Suppressor macrophage treated with lipopolysaccharide for 4 hours (primary cell): ENCODE measurements at regions not wholly inside any gene's neighbourhood (a gene's known extent, or its start where the extent isn't known, plus 50 kb on each side); places are given as distances from the start of the nearest gene placed in this dataset.
"Not testable (repeated sequence)": the region's sequence is repeated elsewhere in the genome, so short reads cannot be mapped to it uniquely, and the experiment has no call there.

ENCODE experiments used
- DNase-seq: peaks from one replicate; pipeline ENCODE4 v3.0.0-alpha.2; 2020

DNA sequence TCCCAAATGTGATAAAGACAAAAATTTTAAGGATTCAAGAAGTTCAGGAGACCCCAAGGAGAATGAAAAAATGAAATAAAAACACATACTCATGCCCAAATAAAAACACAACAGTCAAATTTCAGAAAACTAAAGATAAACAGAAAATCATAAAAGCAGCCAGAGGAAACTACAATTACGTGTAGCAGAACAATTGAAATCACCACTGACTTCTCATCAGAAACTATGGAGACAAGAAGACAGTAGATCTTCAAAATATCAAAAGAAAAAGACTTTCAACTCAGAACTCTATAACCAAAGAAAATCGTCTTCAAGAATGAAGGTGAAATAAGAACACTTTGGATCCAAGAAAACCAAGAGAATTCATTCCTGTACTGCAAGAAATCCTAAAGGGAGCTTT is 54.9 kb downstream of the DIO3 start:
- DNase-seq, result no peak

DNA sequence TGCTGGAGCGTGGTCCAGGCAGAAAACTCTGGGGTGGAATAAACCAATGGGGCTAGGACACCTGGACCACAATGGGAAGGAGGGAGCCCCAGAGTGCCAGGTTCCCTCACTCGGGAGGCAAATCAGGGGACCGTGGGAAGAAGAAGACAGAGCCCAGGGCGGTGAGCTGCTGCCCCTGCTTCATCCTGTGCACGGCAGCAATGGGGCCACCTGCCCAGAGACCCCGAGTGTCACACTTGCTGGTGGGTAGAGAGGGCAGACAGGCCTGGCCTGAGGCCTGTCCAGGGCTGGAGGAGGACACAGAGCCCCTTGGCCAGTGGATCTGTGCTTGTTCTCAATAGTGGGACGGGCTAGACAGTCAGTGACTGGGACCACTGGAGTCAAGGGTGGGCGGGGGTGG is 58.2 kb downstream of the DIO3 start:
- no peak for DNase-seq

DNA sequence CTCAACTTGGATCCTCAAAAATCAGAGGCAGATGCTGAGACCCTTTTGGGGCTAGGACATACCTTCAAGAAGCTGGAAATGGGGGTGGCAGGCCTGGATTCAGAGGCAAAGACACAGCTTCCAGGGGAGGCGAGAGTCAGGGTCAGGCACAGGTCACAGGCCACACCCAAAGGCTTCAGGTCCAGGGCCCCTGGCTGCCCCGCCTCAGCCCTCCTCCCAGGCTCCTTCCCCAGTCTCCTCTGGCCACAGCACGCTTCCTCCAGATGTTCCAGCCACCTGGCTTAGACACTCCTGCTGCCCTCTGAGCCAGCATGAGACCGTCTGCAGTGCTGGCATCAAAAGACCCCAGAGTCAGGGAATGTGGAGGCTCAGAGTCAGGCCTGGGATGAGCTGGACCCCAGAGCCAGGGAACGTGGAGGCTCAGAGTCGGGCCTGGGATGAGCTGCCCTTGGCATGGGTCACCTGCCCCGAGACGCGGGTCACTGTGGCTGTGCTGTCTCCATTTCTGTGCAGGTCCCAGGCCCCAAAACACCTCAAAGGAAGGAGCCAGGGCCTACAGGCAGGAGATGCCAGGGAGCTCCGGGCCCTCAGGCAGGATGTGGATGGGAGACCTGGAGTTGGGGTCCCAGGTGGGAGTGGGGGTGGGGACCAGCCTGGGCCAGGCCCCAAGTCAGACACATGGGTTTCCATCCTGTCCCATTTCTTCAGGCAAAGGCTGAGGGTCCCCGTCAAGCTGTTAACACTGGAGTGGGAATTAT is 58.9 kb downstream of the DIO3 start:
- DNase-seq, result no peak

DNA sequence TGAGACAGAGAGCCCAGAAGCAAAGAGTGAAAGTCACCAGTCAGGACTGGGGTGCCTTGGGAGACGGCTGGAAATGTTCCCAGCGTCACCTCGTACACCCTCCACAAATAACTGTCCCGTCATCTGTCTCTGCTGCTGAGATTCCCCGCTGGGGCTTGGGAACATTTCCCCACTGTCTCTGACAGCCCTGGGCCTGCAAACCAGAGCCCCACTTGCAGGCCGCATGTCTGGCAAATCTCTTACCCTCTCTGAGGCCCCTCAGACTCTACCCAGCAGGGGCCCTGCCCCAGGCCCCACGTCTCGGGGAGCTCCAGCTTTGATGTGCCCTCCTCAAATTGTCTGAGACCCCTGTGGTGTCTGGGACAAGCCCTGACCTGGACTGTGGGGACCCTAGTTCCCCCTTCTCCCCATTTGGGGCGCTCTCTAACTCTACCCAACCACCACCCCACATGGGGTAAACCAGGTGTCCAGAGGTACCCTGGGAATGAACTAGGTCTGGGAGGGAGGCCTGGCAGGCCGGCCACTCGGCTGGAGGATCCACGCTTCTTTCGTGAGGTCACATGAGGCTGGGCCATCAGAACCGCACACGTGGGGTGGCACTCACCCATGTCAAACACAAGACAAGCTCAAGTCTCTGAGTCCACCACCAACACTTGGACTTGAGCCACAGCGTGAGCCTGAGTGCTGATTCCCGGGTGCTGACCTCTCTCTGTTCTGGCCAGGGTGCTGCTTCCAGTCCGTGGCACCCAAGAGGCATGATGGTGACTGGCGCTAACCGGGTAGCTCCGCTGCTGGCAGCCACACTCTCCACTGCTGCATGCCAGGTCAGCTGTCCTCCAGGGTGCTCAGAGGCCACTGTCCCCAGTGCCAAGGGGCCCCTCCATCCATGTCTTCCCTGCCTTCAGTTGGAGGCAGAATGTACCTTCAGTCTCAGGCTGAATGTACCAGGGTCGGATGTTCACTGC is 59.8 kb downstream of the DIO3 start:
- no peak for DNase-seq

DNA sequence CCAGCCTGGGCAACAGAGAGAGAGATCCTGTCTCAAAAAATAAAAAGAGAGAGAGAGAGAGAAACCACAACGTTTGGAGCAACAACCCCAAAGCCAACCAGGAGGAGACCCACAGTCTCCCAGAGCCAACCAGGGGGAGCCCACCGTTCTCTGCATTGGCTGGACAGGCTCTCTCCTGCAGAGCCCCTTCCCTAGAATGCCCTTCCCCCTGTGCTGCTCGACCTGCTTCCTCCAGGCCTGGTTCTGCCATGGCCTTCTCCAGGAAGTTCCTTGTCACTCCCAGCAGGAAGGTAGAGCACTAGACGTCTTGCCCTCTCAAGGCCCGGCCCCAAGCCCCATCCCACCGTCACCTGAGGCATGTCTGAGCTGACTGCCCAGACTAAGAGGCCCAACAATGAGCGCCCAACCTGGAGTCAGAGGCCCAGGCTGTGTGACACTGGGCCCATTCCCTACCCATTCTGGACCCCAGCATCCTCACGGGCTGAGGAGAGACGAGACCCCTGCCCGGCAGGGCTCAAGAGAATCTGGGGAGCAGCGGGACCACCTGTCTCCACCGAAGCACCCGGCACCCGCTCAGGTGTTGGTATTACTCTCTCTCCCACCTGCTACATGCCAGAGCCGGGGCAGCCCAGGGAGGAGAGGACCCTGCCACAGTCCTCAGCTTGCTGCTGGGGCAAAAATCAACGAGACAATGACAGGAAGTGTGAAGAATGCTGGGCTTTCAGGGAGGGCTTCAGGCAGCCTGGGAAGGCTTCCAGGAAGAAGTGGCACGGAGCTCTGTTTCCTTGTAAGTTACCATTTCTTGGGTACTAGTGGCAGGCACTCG is 61.2 kb downstream of the DIO3 start:
- DNase-seq, result no peak

DNA sequence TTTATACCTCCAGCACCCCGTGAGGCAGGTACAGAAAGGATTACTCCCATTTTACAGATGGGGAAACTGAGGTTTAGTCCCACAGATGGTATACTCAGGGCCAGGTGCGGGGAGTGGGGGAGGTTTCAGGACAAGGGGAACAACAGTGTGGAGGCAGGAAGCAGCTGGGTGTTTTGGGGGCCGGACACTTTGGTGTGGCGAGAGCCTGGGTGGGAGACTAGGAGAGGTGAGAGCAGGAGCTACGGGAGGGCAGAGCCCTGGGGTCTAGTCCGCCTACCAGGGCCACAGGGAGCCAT is 61.7 kb downstream of the DIO3 start:
- DNase-seq, result no peak

DNA sequence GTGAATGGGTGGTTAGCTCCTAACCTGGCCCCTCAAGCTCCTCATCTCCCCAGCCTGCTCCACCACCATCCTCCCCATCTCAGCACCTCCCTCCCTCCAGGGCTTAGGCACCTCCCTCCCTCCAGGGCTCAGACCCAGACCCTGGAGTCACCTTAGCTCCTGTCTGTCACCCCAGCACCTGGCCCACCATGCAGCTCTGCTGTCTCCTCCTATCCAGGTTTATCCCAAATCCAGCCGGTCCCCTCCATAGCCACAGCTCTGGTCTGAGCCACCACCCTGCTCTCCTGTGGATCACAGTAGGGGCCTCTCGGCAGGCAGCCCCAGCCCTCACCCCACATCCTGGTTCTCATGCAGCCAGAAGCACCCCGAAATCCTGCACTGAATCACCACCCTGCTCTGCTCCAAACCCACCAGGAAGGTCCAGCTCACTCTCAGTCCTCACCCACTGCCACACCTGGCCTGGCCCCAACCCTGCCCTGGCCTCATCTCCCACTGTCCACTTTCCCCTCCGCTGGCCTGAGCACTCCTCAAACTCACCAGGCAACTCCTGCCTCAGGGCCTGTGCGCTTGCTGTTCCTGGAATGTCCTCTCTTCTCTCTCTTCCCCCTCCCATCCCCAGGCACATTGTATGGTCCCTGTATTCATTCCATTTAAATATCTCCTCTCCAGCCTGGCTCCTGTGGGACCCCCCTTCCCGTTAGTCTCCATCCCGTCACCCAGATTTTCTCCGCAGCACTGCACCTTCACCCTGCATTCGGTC is 62.6 kb downstream of the DIO3 start:
- DNase-seq, result no peak

DNA sequence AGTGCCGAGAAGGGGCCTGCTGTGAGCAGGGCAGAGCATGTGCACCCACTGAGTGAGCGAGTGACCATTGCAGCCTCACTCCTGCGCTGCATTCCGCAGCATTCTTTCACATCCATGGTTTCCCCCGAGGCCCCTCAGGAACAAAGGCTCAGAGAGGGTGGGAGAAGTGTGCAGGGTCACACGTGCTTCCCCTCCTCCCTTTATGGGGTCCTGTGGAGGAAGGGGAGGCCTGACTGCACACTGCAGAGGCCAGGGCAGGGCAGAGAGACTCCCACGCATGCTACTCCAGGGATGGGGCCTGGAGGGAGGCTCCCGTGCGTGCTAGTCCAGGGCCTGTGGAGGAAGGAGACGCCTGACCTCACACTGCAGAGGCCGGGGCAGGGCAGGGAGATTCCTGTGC is 63.2 kb downstream of the DIO3 start:
- DNase-seq, result no peak

DNA sequence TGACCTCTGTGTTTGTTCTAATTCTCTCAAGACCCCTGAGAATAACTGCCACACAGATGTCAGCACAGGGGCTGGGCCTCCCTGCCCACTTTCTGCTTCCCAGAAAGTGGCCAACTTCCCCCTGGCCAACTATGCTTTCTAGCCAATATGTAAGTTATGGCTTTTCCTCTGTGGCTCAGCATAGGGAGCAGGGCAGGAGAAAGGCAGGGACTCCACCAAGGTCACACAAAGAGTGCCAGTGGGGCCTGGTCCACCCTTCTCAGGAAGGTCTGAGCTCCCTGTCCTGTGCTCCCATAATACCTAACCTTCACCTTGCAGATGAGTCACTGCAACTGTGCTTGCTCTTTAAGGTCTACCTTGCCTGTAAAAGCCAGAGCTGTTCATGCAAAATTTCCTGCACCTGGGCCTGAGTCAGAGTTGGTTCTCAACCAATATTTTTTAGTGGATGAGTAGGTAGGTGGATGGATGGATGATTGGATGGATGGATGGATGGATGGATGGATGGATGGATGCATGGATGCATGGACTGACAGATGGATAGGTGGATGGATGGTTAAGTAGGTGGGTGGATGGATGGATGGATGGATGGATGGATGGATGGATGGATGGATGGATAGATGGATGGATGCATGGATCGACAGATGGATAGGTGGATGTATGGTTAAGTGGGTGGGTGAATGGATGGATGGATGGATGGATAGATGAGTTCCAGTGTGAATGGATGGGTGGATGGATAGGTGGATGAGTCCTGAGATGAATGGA is 64.2 kb downstream of the DIO3 start:
- no peak for DNase-seq

DNA sequence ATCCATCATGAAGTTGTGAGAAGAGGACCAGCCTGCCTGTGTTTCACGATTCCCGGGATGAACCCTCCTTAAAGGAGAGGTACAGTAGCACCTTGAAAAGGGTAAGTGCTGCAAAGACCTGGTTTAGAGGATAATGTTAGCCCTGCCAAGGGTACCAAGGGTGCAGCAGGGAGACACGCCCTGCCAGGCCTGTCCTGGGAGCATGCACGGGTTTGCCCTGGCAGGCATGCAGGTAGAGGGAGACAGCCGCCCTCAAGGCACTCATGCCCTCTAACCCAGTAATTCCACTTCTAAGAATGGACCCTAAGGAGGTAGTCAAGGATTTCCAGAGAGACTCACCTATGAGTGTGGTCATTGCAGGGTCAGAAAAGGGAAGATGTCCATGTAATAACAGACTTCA is 65.0 kb downstream of the DIO3 start:
- DNase-seq, result no peak

DNA sequence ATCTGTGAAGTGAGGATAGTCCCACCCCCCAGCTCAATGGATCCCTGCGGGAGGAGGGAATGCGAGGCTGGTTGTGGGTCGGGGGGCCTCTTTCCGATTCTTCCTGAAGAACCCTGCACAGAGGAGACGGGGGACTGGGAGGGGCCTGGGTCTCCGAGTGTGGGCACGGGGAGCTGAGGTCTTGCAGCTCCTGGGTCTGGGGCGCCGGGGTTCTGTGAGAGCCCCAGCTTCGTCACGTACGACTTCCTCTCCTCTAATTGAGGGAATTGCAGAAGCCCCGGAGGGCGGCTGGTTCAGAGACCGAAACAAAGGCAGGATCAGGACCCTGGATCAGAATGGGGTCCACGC is 66.6 kb downstream of the DIO3 start:
- DNase-seq, result no peak

DNA sequence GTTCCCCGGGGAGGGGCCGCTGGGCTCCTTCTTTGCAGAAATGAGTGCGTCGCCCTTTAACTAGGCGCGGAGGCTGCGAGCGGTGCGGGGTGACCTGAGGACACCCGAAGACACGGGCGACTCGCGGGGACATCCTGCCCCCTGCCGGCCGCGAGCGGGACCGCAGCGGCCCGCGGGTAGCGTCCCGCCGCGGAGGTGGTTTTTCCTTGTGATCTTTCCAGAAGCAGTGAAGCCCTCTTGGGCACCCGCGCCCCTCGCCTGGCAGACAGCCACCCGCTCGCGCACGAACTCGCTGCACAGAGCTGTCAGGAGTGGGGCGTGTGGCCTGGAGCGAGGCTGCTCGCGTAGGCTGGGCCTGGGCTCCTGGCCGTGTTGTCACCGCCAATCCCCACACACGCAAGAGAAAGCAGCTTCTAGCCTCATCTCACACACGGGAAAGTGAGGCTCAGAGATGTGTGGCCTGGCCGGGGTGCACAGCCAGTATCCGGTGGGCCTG is 67.2 kb downstream of the DIO3 start:
- DNase-seq, result peak; percentile 82

DNA sequence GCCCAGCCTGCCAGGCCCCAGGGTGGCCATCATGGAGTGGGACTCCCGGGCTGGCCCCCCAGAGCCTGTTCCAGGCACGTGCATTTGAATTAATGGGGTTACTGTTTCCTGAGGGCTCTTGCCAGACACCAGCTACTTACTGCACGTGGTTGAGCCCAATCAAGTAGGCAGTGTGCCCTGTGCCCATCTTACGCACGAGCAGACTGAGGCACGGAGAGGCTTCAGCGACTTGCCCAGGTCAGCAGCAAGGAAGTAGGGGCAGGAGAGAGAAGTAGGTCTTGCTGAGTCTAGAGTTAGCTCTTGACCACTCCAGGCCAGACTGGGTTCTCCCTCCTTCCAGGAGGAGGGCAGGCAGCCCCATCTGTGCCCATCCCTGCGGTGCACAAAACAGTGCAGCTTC is 67.7 kb downstream of the DIO3 start:
- no peak for DNase-seq

DNA sequence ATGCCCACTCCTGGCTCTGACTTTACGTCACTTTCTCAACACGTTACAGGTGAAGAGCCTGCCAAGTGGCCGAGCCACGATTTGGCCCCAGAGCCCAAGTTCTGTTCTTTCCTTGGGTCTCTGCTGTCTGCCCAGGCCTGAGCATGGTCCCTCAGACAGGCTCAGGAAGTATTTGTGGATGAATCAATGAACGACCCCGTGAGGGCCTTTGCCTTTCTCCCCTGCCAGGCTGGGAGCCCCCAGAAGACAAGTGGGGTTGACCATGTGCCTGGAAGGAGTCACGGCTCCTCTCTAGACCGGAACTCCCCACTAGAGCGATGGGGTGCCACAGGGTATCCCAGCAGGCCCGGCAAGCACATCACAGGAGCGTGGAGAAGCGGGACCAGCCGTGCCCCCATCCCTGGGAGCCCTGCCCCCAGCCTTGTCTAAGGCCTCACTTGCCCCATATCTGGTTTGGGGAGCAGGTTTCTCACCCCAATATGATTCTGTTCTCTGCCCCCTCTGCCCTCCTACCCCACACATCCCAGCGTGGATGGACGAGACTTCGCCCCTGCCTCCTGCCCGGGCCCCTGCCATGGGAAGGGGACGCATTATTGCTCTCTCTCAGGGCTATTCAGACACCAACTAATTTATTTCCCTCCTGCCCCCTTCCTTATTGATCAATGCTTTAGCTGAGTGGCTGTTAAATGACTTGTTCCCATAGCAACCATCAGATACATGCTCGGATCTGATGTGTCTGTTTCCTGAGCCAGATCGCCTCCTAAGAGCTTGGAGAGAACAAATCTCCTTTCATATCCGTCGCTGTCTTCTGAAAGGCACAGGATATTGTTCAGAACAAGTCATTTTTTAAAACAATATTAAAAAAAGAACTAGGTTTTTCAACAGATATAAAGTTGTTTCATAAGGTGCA is 69.0 kb downstream of the DIO3 start:
- no peak for DNase-seq

DNA sequence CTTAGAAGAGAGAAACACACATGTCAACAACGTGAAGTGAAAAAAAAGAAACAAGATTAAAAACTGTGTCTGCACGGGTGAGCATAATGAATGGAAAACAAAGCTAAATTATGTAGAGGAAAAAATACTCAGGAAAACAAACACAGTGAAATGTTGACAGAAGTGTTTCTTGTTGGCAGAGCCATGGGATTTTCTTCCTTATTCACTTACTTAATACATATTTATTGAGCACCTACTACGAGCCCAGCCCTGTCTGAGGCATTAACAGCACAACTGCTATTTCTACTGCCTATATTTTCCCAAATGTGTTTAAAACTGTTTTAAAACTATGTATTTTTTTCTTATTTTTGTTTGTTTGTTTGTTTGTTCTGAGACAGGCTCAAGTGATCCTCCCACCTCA is 69.9 kb downstream of the DIO3 start:
- DNase-seq, result no peak

DNA sequence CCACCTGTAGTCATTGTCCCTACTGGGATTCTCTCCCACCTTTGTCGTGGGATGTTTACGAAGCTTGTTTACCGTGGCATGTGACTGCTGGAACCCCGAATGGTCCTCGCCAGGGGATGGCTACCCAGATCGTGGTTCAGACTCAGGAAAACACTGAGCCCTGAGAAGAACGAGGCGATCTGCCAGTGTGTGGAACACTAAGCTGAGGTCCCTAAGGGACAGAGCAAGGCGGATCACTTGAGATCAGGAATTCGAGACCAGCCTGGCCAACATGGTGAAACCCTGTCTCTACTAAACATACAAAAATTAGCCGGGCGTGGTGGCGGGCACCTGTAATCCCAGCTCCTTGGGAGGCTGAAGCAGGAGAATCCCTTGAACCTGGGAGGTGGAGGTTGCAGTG is 70.7 kb downstream of the DIO3 start:
- DNase-seq, result not testable (repeated sequence)

DNA sequence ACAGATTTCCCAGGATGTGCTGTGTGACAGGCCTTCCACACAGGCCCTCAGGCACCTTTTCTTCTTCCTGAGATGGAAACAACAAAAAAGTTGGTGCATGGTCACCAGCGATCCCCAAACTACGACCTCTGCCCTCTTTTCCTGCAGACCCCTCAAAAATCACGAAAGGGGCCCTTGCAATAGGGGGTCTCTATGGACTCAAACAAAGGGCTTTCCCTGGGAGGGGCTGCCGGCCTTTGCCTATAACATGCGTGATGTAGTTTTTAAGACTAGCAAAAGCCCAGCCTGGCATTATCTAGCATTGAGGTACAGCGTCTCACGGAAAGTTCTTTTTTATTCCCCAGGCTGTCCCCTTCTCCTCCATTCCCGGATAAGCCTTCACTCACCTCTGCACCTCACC is 71.2 kb downstream of the DIO3 start:
- no peak for DNase-seq

DNA sequence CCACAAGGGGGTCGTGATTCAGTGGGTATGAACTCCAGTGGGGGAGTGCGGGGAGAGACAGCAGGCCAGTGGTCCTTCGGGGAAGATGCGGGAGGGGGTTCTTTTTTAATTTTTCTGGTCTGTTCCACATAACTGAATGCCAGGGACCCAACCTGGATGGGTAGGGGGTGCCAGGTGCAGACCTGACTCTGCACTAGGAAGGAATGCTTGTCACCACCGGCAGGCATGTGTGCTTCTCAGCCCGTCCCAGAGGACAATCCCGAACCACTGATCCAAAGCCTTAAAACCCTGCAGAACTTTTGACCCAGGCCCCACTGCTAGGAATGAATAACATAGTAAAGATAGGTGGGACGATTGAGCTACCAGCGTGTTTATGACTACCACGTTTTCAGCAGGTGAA is 72.0 kb downstream of the DIO3 start:
- no peak for DNase-seq

DNA sequence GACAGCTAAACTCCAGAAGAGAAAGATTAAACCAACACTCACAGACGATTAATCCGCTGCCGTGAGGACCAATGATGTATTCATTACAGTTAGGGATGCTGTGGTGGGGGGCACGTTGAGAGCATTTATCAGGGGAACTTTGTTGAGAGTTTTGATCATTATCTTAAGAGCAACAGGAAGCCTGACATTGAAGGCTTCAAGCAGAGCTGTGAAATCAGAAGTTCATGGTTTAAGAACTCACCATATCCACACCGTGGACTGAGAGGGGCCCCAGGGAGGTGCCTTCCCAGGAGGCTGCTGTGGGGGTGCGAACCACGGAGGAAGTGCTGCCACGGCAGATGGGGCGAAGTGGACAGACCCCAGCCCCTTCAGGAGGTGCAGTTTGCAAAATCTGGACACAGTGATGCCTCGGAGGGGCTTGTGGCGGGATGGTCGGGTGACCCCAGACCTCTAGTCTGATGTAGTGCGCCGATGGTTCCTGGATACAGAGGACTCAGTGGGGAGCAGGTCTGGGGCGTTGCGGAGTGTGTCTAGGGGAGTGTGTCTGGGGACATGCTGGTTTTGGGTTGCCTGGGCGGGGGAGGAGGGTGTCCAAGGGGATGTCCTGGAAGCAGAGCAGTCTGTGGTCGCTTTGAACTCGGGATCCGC is 73.0 kb downstream of the DIO3 start:
- no peak for DNase-seq
